ENCODE measurements at regions not wholly inside any gene's neighbourhood (a gene's known extent, or its start where the extent isn't known, plus 50 kb on each side); places are given as distances from the start of the nearest gene placed in this dataset.

- no peak overlapping the region for H3K4me3 ChIP-seq (ENCODE audit: low read depth, low read length)
- TF ChIP-seq CTCF (IDR thresholded peaks at IDR 0.05; ENCODE audit: low read depth, low read length): no peak
Observed at GRCh38 chr5:67591491-67591890, 394.9 kb upstream of the CD180 start.

- no peak for TF ChIP-seq CTCF (IDR thresholded peaks at IDR 0.05; ENCODE audit: low read depth, low read length)
Observed at GRCh38 chr5:67588389-67588788, 391.8 kb upstream of the CD180 start.

GRCh38 chr5:67581203-67581602 is 384.6 kb upstream of the CD180 start:
- H3K4me3 ChIP-seq (ENCODE audit: low read depth, low read length): no peak overlapping the region
- no peak for TF ChIP-seq CTCF (IDR thresholded peaks at IDR 0.05; ENCODE audit: low read depth, low read length)

More at GRCh38 chr5:67588389-67588788, 391.8 kb upstream of the CD180 start:
- no peak overlapping the region for H3K4me3 ChIP-seq (ENCODE audit: low read depth, low read length)

- H3K4me3 ChIP-seq (ENCODE audit: low read depth, low read length): no peak overlapping the region
- TF ChIP-seq CTCF (IDR thresholded peaks at IDR 0.05; ENCODE audit: low read depth, low read length): no peak
Observed at GRCh38 chr5:67578011-67578410, 381.4 kb upstream of the CD180 start.

GRCh38 chr5:67577424-67577823 is 380.8 kb upstream of the CD180 start:
- TF ChIP-seq CTCF (IDR thresholded peaks at IDR 0.05; ENCODE audit: low read depth, low read length): no peak

GRCh38 chr5:67576112-67576511 is 379.5 kb upstream of the CD180 start:
- TF ChIP-seq CTCF (IDR thresholded peaks at IDR 0.05; ENCODE audit: low read depth, low read length): no peak
- H3K4me3 ChIP-seq (ENCODE audit: low read depth, low read length): no peak overlapping the region

More at GRCh38 chr5:67577424-67577823, 380.8 kb upstream of the CD180 start:
- H3K4me3 ChIP-seq (ENCODE audit: low read depth, low read length): no peak overlapping the region

- no peak for TF ChIP-seq CTCF (IDR thresholded peaks at IDR 0.05; ENCODE audit: low read depth, low read length)
Observed at GRCh38 chr5:67575087-67575486, 378.5 kb upstream of the CD180 start.

More at GRCh38 chr5:67575087-67575486, 378.5 kb upstream of the CD180 start:
- H3K4me3 ChIP-seq (ENCODE audit: low read depth, low read length): no peak overlapping the region
